ENCODE measurements at regions not wholly inside any gene's neighbourhood (a gene's known extent, or its start where the extent isn't known, plus 50 kb on each side); places are given as distances from the start of the nearest gene placed in this dataset.

DNA sequence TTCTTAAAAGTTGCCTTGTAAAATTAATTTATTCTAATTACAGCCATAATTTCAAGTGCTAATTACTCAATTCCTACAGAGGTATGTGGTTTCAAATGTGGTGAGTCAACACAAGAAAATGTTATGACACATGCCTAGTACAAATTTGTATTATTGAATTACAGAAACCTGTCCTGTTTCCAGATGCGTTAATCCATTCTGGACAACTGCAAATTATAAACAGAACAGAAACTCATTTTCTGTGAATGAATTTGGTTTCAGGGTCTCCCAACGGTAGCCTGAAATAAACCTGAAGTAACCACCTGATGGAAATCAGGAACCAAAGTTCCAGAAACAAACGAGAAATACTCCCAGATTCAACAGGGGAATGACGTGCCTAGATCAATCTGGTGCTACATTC lies 328.6 kb upstream of the F9 start:
- peaks cover 28 to 38% of the 10 kb centered on the region in 2 experiments for H3K4me1 Mint-ChIP-seq
- Histone ChIP-seq H4K20me1 (ENCODE audit: control insufficient read depth, insufficient read depth, insufficient read length) (no peaks in the 10 kb centered on the region), H3K9me3 (ENCODE audit: control insufficient read depth, low read depth, low read length) (no peaks in the 10 kb centered on the region), H3K79me1 (ENCODE audit: insufficient read depth, low read depth, low read length, poor library complexity, severe bottlenecking) (no peaks in the 10 kb centered on the region), H2BK15ac (ENCODE audit: low read depth, low read length) (no peak overlapping the region), H3K4me2 (ENCODE audit: insufficient read depth, insufficient read length, low read length) (peak overlapping the region; percentile 85), H3K23me2 (ENCODE audit: insufficient read length, low read depth, low read length, poor library complexity, severe bottlenecking) (peaks cover 24% of the 10 kb centered on the region), H4K5ac (ENCODE audit: insufficient read length, low read depth, low read length) (no peak overlapping the region), H3K27ac (ENCODE audit: insufficient read length, low read depth, low read length) (no peak overlapping the region), H3K56ac (ENCODE audit: insufficient read length, low read depth, low read length) (no peak overlapping the region), H3K9ac (ENCODE audit: extremely low read depth, insufficient read length, low read length) (no peak overlapping the region), H2AK5ac (ENCODE audit: insufficient read length, low read length) (no peak overlapping the region), H2BK5ac (ENCODE audit: insufficient read length, low read length) (no peak overlapping the region), H4K8ac (replicated peaks; ENCODE audit: insufficient read length, low read depth, low read length) (no peak overlapping the region), H2BK12ac (ENCODE audit: insufficient read length, low read depth, low read length) (no peak overlapping the region), H3K14ac (ENCODE audit: insufficient read depth, low read length) (no peak overlapping the region), H3K23ac (ENCODE audit: insufficient read length, low read depth, low read length) (no peak overlapping the region), H3K18ac (ENCODE audit: insufficient read length, low read depth, low read length) (no peak overlapping the region), H2BK20ac (ENCODE audit: low read depth, low read length, poor library complexity, severe bottlenecking) (no peak overlapping the region), H3T11ph (ENCODE audit: low read length) (no peak overlapping the region), H3K79me2 (ENCODE audit: insufficient read depth, low read length) (no peaks in the 10 kb centered on the region), H2BK120ac (ENCODE audit: low read depth, low read length, poor library complexity, severe bottlenecking) (no peak overlapping the region), H3K27me3 (ENCODE audit: insufficient read depth, low read length) (peaks cover 35% of the 10 kb centered on the region; the same call in 1 of the 2 replicates), H3K4ac (ENCODE audit: low read depth, low read length) (no peak overlapping the region), H3K4me1 (ENCODE audit: insufficient read depth, low read length) (no peaks in the 10 kb centered on the region), H4K91ac (ENCODE audit: insufficient read length, low read depth, low read length) (no peak overlapping the region), H2AFZ (ENCODE audit: low read length) (no peak overlapping the region)
- H3K27me3 Mint-ChIP-seq (ENCODE audit: low read depth), result peaks cover 95% of the 10 kb centered on the region
- H3K27ac Mint-ChIP-seq, result no peak overlapping the region
- H3K9me3 Mint-ChIP-seq, result no peaks in the 10 kb centered on the region; a peak in 1 of 5 replicates
- no peak for DNase-seq
- WGBS (ENCODE audit: extremely low coverage, insufficient read length, low lambda C conversion rate), result no CpG with 5 or more reads among the region's 4 CpGs
- TF ChIP-seq, protein P1, sequence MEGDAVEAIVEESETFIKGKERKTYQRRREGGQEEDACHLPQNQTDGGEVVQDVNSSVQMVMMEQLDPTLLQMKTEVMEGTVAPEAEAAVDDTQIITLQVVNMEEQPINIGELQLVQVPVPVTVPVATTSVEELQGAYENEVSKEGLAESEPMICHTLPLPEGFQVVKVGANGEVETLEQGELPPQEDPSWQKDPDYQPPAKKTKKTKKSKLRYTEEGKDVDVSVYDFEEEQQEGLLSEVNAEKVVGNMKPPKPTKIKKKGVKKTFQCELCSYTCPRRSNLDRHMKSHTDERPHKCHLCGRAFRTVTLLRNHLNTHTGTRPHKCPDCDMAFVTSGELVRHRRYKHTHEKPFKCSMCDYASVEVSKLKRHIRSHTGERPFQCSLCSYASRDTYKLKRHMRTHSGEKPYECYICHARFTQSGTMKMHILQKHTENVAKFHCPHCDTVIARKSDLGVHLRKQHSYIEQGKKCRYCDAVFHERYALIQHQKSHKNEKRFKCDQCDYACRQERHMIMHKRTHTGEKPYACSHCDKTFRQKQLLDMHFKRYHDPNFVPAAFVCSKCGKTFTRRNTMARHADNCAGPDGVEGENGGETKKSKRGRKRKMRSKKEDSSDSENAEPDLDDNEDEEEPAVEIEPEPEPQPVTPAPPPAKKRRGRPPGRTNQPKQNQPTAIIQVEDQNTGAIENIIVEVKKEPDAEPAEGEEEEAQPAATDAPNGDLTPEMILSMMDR (conservative IDR thresholded peaks at IDR 0.05), result no peak
- peak overlapping the region in 1 of 2 experiments; percentile 95; a peak in 3 of 5 replicates for H3K4me3 Mint-ChIP-seq
- H3K36me3 Mint-ChIP-seq (ENCODE audit: insufficient read depth in 1 of 3, low read depth in 3 of 3), result no peaks in the 10 kb centered on the region; a peak in 1 of 7 replicates
